Dedifferentiated amniotic fluid mesenchymal stem cell (primary cell): ENCODE measurements at regions not wholly inside any gene's neighbourhood (a gene's known extent, or its start where the extent isn't known, plus 50 kb on each side); places are given as distances from the start of the nearest gene placed in this dataset.
"Not testable (repeated sequence)": the region's sequence is repeated elsewhere in the genome, so short reads cannot be mapped to it uniquely, and the experiment has no call there.

ENCODE experiments used
- DNase-seq: peaks from one replicate; pipeline ENCODE4 v3.0.0-alpha.2; 2016; ENCODE audit errors: extremely low spot score

GRCh38 chr7:145105561-145105960 lies 269.7 kb upstream of the TPK1 start:
- DNase-seq, result no peak

GRCh38 chr7:145104400-145104799 lies 268.5 kb upstream of the TPK1 start:
- no peak for DNase-seq

GRCh38 chr7:145102199-145102598 lies 266.3 kb upstream of the TPK1 start:
- not testable (repeated sequence) for DNase-seq

DNA sequence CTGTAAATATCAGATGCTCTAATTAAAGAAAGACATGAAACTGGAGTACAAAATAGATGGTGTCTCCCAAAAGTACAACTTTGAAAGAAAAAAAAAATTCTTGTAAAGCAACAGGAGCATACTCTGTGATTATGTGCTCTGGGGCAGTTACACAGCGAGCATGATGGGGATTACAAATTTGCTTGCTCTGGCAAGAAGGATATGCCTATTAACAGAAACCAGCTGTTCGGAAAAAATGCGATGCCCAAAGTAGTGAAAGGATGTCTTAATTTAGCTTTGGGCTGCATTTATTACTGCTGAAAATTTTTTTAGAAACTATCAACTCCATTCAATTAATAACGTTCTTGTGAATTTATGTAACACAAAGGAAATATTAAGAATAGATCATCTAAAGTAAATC lies 256.9 kb upstream of the TPK1 start:
- no peak for DNase-seq

DNA sequence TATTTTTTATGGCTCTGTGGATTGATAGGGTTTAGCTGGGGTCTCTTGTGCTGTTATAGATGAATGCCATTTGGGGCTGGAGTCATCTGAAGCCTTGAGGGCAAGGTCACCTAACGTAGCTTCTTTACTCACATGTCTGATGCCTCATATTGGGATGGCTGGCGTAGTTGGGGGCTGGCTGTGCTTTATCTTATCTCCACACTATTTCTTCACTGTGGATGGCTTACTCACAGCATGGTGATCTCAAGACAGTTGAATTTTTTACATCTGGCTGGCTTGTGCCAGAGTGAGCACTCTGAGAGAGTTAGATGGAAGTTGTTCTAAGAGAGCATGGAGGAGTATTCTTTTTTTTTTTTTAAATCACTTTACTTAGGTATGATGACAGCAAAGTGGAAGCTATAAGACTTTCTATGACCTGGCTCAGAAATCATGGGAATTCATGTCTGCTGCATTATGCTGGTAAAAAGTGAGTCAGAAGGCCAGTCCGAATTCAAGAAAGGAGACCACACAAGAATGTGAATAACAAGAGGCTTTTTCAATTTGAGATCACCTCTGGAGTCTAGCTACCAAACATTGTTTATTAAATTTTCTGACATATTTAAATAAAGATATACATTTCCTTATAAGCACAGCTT lies 252.4 kb upstream of the TPK1 start:
- no peak for DNase-seq

DNA sequence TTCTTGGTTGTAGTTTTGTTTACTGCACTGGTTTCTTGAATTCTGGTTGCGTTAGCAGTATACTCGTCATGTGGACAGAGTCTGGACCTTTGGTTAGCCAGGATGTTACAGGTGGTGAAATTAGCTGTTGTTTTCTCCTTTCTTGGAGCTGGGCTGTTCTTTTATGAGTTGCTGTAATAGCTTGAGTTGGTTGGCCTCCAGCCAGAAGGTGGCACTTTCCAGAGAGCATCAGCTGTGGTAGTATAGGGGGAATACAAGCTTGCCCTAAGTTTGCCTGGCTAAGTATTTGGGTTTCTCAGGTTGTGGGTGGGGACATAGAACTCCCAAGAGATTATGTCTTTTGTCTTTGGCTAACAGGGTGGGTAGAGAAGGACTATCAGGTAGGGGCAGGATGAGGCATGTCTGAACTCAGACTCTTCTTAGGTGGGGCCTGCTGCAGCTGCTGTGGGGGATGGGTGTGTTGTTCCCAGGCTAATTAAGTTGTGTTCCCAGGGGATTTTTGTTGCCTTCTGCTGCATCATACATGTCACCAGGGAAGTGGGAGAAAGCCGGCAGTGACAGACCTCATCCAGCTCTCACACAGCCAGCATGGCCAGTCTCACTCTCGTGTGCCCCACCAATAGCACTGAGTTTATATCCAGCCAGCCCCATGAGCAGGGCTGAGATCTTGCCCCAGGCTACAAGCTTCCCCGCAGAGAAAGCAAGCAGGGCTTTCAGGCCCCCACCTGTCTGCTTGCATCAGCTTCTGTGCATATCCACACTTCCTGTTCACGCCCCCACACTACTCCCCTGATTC lies 246.7 kb upstream of the TPK1 start:
- no peak for DNase-seq

DNA sequence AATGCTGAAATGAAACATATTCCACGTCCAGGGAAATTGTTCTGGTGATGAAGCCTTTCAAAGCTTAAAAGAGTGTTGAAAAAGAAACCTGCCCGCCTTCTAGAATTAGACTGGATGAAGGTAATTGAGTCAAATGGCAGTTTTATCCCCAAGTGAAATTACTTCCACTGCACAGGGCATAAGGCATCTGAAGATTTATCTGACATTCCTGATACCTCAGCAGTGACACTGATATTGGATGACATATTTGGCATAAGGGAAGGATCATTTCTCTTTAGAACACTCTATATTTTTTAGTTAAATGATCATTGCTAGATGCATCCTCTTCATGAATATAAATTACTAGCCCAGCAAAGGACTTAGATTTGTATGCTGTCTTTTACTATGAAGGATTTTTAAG lies 229.6 kb upstream of the TPK1 start:
- DNase-seq, result no peak

DNA sequence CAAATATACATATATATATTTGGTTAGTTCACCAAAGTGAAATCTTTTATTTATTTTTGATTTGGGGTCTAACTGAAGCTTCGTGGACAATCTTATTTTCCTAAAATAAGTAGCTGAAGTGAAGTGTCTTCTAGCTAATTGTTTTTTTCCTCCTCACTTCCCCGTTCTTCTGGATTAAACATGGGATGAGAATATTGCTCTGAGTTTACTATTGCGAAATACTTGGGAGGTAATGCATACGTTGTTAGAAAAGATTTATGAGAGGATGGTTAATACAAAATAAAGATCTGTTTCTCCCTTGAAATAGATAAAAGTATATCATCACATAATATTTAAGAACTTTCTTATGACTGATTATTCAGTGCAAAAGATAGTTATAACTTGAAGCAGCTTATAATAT lies 228.3 kb upstream of the TPK1 start:
- no peak for DNase-seq

DNA sequence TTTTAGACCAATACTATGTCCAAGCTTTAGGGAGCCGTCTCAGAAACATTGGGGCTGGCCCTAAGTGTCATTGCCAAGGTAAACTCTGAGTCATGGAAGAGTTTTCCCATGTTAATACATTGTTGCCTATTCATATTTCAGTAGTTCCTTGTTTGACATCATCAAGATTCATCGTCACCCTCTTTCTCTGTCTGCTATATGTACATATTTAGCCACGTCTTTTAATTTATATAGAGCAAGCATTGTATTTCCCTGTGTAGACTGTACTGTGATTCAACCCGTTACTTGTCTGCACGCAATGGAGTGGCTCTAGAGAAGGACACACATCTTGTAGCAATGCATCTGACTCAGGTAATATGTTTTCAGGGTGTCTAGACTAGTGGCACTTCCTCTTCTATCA lies 217.9 kb upstream of the TPK1 start:
- no peak for DNase-seq

GRCh38 chr7:145050415-145050814 lies 214.6 kb upstream of the TPK1 start:
- no peak for DNase-seq

DNA sequence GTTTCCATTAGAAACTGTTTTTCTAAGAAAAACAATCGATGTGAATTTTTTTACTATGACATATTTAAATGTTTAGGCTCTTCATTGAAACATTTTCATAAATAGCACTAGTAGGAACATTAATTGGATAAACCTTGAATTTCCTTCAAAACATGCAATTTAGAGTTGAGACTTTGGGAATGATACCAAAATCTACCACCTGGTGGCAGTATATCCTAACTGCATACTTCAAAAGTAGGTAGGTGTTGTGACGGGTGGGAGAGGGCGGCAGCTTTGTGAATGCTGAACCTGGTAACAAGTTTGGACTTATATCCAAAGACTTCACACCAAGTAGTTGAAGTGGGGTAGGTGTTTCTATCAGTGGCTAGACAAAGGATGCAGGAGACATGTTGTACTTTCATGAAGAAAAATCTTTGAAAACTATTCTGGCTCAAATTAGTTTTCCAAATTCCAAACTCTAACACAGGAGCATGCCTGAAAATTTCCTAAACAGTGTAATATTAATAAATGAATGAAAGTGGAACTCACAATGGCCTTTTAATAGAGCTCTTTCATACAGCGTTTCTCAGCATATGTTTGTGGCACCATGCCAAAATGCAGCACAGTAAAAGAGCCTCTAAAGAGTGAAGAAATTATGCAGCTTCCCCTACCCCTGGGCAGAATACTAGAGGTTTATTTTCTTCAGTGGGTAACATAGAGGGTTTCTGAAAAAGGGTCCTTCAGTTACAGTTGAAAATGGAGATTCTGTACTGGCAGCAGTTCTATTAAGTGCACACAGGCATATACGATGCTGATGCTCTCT lies 201.0 kb upstream of the TPK1 start:
- no peak for DNase-seq

DNA sequence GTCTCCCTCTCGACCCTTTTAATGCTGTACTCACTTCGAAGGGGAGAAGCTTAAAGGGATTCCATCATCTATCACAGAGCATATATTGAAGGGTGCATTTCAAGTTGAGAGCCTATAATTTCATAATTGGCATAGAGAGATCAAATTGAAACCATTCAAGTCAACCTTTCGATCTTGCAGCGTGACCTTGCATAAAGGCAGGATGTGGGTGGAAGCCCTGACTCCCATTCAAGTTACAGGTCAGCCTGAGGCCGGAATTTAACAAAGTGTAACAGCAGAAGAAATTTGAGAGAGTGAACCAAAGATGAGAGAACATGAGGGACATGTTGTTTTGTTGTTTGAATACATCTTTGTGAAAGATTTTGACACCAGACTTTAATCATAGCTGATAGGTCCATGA lies 195.3 kb upstream of the TPK1 start:
- no peak for DNase-seq

DNA sequence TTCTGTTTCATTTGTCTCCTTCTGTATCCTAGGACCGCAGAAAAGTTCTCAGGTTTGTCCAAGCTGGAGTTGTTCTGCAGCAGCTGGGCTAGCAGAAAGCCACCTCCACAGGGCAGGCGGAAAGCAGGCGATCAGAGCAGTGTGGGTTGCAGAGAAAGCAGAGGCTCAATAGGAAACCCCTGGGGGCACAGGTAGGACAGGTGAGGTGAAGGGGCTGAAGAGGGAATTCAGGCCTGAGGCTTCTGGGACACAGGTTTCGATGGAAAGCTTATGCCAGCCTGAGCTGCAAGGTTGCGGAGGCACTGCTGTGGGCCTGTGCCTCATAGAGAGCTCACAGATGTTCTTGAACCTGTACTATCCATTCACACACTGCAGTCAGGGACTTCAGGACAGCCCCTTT lies 194.9 kb upstream of the TPK1 start:
- no peak for DNase-seq

- no peak for DNase-seq
These were observed 184.6 kb upstream of the TPK1 start for GRCh38 chr7:145020454-145020853.

GRCh38 chr7:145016068-145016467 lies 180.2 kb upstream of the TPK1 start:
- no peak for DNase-seq

DNA sequence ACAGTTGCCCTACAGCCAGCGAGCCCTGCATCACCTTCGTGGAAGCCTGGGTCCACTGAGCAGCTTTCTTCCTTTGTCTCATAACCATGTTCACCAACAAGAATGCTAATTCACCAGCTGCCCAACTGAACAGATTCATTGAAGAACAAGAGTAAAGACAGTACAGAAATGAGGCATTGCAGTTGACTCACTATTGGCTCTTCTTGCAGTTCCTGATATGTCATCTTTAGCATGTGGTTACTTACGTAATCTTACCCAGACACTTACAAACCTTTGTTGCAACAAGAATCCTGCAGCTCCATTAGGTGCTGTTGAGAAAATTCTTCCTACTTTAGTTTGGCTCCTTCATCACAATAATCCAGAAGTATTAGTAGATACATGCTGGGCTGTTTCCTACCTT lies 174.0 kb upstream of the TPK1 start:
- DNase-seq, result no peak

GRCh38 chr7:145005601-145006000 lies 169.7 kb upstream of the TPK1 start:
- DNase-seq, result no peak

DNA sequence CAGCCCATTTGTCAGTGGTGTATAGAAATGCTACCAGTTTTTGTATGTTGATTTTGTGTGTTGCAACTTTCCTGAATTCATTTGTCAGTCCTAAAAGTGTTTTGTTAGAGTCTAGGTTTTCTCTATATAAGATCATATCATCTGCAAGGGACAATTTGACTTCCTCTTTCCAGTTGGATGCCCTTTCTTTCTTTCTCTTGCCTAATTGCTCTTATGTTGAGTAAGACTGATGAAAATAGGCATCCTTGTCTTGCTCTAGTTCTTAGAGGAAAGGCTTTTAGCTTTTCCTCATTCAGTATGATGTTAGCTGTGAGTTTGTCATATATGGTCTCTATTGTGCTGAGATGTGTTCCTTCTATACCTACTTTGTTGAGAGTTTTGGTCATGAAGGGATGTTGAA lies 161.7 kb upstream of the TPK1 start:
- no peak for DNase-seq

GRCh38 chr7:144995495-144995894 lies 159.6 kb upstream of the TPK1 start:
- DNase-seq, result no peak

- no peak for DNase-seq
These were observed 155.2 kb upstream of the TPK1 start for GRCh38 chr7:144991041-144991440.

GRCh38 chr7:144987686-144988085 lies 151.8 kb upstream of the TPK1 start:
- no peak for DNase-seq

DNA sequence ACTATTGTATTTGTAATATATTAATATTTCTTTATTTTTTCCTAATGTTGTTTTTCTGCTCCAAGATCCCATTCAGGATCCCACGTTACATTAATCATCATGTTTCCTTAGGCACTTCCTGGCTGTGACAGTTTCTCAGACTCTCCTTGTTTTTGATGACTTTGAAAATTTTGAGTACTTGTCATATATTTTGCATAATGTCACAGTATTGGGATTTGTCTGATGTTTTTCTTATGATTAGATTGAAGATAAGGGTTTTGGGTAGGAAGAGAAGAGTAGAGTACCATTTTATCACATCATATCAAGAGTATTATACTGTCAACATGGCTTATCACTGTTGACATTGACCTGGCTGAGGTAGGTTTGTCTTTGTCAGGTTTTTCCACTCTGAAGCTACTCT lies 146.3 kb upstream of the TPK1 start:
- no peak for DNase-seq

DNA sequence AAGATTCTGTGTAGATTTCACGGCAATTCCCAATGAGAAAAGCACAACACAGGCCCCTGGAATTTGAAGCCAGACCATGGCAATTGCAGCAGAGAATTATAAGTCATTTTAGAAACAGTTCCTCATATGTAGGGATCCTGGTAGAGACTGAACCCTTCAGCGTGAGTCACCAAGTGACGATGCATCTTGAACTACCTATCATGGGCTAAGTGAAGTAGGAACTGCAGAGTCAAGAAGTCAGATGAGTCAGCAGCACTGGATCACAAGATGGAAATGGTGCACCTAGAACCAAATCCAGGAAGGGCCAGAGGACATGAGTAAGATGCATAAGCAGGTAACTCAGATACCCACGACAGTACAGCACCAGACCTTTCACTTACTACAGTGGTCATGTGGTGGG lies 140.0 kb upstream of the TPK1 start:
- no peak for DNase-seq
